H1 (cell line): ENCODE measurements at regions not wholly inside any gene's neighbourhood (a gene's known extent, or its start where the extent isn't known, plus 50 kb on each side); places are given as distances from the start of the nearest gene placed in this dataset.
A peak's percentile ranks its signal among the peaks of the same experiment; 100 is the strongest.

Source experiments
- TF ChIP-seq, protein P1 (sequence below): IDR thresholded peaks from 2 replicates; pipeline ENCODE4 v1.6.1; 2012; ENCODE audit warnings: inconsistent platforms
- TF ChIP-seq, protein P2 (sequence below): IDR thresholded peaks from 2 replicates; pipeline ENCODE4 v1.6.1; 2012; ENCODE audit warnings: inconsistent platforms

DNA sequence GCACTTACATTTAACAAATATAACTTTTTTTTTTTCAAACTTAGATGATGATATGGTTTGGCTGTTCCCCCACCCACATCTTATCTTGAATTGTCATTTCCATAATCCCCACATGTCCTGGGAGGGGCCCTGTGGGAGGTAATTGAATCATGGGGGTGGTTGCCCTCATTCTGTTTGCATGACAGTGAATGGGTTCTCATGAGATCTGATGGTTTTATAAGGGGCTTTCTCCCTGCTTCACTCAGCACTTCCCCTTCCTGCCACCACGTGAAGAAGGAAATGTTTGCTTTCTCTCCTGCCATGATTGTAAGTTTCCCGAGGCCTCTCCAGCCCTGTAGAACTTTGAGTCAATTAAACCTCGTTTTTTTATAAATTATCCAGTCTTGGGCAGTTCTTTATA, 432.6 kb downstream of the AMY1C start (continued):
- TF ChIP-seq, protein P1, sequence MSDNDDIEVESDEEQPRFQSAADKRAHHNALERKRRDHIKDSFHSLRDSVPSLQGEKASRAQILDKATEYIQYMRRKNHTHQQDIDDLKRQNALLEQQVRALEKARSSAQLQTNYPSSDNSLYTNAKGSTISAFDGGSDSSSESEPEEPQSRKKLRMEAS = peak; percentile 56; the same call in 1 of the 2 replicates
- TF ChIP-seq, protein P2, sequence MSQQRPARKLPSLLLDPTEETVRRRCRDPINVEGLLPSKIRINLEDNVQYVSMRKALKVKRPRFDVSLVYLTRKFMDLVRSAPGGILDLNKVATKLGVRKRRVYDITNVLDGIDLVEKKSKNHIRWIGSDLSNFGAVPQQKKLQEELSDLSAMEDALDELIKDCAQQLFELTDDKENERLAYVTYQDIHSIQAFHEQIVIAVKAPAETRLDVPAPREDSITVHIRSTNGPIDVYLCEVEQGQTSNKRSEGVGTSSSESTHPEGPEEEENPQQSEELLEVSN = no peak
